Fibroblast of the conjunctiva (primary cell): ENCODE measurements at regions not wholly inside any gene's neighbourhood (a gene's known extent, or its start where the extent isn't known, plus 50 kb on each side); places are given as distances from the start of the nearest gene placed in this dataset.
"Not testable (repeated sequence)": the region's sequence is repeated elsewhere in the genome, so short reads cannot be mapped to it uniquely, and the experiment has no call there.

ENCODE experiments used
- DNase-seq: peaks from one replicate; pipeline ENCODE4 v3.0.0-alpha.2; 2010; ENCODE audit warnings: low read depth

- no peak for DNase-seq
Observed at GRCh38 chr14:65834812-65835211, 422.3 kb downstream of the FUT8 start.

DNA sequence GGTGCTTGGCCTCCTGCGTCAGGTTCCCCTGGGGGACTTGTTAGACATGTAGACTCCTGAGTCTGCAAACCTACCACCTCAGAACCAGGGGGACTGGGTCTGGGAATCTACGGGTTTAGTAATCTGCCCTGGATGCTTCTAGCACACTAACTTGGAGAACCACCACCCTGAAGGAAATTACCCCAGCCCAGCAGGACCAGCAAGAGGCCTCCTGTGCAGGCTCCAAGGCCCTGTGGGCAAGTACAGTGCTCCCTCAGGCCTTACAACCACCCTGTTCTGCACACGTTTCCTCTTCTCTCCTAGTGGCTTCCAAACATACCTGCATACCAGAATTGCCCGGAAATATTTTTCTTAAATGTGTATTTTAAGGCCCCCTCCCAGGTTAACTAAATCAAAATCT lies 423.0 kb downstream of the FUT8 start:
- no peak for DNase-seq

DNA sequence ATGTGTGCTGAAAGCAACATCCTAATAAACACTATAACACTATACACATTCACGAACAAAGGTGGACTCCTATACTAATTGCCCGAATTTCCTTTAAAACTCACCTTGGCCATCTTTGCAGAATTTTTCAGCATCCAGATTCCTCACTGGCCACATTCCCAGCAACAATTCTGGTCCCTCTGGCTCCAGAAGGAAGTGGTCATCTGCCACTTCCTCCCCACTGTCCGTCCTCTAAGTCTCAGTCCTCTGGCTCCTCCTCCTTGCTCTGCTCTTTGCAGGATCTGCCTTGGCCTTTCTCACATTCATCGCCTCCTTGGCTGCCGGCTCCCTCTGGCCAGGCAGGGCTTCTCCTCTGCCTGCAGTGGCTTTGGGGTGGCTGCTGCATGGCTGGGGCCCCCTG lies 426.0 kb downstream of the FUT8 start:
- no peak for DNase-seq

- no peak for DNase-seq
Observed at GRCh38 chr14:65840118-65840751, 427.7 kb downstream of the FUT8 start.

DNA sequence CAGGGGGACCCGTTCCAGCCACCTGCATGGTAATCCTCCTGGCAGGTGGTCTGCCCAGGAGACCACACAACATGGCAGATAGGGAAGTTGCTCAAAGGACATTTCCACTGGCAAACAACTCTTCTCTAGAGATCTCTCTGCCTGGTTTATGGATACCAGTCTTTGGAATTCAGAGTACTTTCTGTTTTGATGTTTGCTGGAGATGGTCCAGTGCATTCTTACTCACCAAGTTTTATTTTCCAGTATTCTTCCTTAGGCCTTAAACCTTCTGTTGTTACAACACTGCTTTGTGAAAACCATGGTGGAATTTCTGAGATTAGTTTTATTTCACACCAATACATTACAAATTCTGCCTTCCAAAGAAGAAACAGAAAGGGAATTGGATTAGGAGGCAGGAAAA lies 428.3 kb downstream of the FUT8 start:
- no peak for DNase-seq

DNA sequence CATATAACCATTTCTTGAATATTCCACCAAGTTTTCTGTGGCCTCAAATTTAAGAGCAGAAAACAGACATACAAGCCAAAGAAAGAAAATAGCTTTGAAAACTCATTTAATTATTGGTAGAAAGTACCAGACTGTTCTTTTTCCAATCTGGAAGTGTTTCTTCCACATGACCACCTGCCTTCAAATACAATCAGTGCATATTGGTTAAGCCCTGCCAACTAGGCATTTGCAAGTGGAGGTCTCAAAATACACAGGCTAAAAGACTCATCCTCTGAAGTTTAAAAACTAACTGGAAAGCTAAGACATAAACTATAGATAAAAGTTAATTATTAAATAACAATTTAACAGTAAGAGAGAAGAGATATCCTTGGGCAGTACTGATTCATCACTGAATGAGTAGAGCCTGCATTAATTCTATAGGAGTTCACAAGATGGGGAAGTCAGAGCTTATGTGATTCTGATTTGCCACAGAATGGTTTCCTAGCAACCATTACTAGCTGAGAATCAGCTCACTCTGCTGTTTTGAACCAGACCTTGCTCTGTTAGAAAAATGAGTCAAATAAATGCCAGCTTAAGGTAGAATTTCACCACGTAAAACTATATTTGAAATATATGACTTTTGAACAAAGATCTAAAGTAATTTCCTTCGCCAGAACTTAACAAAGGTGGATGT lies 433.8 kb downstream of the FUT8 start:
- no peak for DNase-seq

GRCh38 chr14:65847075-65847847 lies 434.7 kb downstream of the FUT8 start:
- DNase-seq, result no peak

GRCh38 chr14:65847931-65848330 lies 435.4 kb downstream of the FUT8 start:
- not testable (repeated sequence) for DNase-seq

GRCh38 chr14:65849091-65849490 lies 436.6 kb downstream of the FUT8 start:
- no peak for DNase-seq

DNA sequence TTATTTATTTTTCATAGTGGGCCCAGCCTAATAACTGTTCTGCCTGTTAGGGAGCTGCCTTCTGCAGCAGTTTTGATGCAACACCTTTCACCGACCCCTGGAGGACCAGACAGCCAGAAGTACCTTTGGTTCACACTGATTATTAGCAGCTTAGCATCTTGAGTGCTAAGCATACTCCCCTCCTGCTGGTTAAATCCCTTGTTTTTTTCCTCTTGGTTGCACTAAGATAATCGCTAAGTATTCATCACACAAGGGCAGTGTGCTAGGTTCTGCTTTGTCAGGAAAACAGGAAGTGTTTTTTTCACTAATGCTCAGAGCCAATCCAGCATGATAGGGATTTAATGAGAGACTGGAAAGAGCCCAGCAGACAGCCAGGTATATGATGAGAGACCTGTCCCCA lies 437.0 kb downstream of the FUT8 start:
- DNase-seq, result no peak

GRCh38 chr14:65850429-65851135 lies 438.1 kb downstream of the FUT8 start:
- no peak for DNase-seq

- DNase-seq, result no peak
Observed at GRCh38 chr14:65852689-65853088, 440.2 kb downstream of the FUT8 start.

- DNase-seq, result no peak
Observed at GRCh38 chr14:65853407-65853955, 441.0 kb downstream of the FUT8 start.

- no peak for DNase-seq
Observed at GRCh38 chr14:65854215-65854614, 441.7 kb downstream of the FUT8 start.

DNA sequence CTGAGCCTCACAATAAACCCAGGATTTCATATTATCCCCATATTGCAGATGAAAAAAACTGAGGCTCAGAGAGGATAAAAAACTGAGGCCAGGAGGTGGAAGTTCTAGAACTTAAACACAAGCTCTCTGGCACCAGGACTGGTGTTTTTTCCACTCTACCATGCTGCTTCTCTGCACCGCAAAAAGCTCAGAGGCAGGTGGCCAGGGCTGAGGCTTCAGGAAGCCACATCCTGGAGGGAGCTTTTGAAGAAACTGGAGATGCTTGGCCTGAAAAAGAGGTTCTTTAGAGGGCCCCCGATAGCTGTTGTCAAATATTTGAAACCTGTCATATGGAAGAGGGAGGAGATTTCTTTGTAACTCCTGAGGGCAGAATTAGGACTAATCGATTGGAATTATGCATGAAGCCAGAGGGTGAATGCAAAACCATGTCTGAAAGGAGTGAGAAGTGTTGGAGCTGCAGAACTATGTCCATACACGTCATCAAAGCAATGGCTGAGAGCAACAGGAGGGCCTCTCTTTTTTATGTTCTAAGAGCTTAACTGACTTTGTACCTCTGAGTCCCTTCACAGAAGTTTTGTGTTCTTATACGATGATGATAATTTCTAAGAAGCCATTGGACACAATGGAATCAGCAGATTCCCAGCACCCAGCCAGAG lies 448.6 kb downstream of the FUT8 start:
- no peak for DNase-seq

GRCh38 chr14:65864549-65864948 lies 452.0 kb downstream of the FUT8 start:
- DNase-seq, result no peak

- DNase-seq, result no peak
Observed at GRCh38 chr14:65864984-65865383, 452.5 kb downstream of the FUT8 start.

- no peak for DNase-seq
Observed at GRCh38 chr14:65866448-65866847, 453.9 kb downstream of the FUT8 start.

GRCh38 chr14:65866886-65867285 lies 454.4 kb downstream of the FUT8 start:
- no peak for DNase-seq

DNA sequence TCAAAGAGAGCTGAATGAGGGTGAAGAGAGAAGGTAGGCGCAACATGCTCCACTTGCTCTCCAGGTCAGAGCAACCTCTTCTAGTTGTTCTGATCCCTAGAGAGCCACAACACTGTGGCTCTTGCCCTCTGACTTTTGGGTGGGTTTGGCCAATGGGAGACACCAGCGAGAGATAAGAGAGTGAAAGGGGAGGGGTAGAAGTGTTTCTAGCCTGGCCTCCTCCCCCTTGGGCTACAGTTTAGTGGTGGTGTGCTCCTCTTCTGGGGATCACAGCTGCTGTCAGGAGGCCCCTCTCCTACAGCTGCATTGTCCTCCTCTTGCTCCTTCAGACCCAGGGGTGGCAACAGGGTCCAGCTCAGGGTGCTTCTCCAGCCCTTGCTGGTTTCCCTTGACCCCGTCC lies 454.8 kb downstream of the FUT8 start:
- no peak for DNase-seq

DNA sequence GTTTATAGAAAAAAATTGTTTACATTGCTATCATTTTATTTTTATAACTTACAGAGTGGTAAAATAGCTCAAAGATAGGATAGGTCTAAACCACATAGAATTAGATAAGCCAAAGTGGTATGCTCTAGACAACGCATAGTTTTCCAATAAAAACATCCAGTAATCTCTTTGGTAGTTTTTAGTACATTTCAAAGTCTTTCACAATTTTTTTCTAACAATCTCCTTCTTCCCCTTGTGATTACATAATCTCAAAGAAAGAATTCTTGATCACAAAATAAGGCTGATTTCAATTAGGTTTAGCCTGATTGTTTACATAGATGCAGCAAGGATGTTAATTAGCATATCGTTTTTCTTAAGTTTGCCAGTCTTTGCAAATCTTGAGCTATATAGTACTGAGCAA lies 460.0 kb downstream of the FUT8 start:
- no peak for DNase-seq

- DNase-seq, result no peak
Observed at GRCh38 chr14:65877166-65877565, 464.6 kb downstream of the FUT8 start.
